Dedifferentiated amniotic fluid mesenchymal stem cell (primary cell): ENCODE measurements at regions not wholly inside any gene's neighbourhood (a gene's known extent, or its start where the extent isn't known, plus 50 kb on each side); places are given as distances from the start of the nearest gene placed in this dataset.

ENCODE experiments used
- DNase-seq: peaks from one replicate; pipeline ENCODE4 v3.0.0-alpha.2; 2016; ENCODE audit errors: extremely low spot score

- DNase-seq = no peak
Measured at GRCh38 chr10:62453274-62453673, 79.1 kb downstream of the ZNF365 start.

- peak; percentile 61 for DNase-seq
Measured at GRCh38 chr10:62454687-62455397, 80.7 kb downstream of the ZNF365 start.

- no peak for DNase-seq
Measured at GRCh38 chr10:62456611-62457101, 82.5 kb downstream of the ZNF365 start.

- DNase-seq = no peak
Measured at GRCh38 chr10:62457196-62457595, 83.0 kb downstream of the ZNF365 start.

GRCh38 chr10:62457598-62457997 is 83.4 kb downstream of the ZNF365 start:
- no peak for DNase-seq

GRCh38 chr10:62459072-62459471 is 84.9 kb downstream of the ZNF365 start:
- DNase-seq = peak; percentile 63

- no peak for DNase-seq
Measured at GRCh38 chr10:62459500-62459899, 85.3 kb downstream of the ZNF365 start.

- DNase-seq = no peak
Measured at GRCh38 chr10:62460393-62460792, 86.2 kb downstream of the ZNF365 start.

- no peak for DNase-seq
Measured at GRCh38 chr10:62461120-62461519, 87.0 kb downstream of the ZNF365 start.

- no peak for DNase-seq
Measured at GRCh38 chr10:62462461-62462860, 88.3 kb downstream of the ZNF365 start.

GRCh38 chr10:62463364-62463763 is 89.2 kb downstream of the ZNF365 start:
- DNase-seq = no peak

- no peak for DNase-seq
Measured at GRCh38 chr10:62464308-62464707, 90.1 kb downstream of the ZNF365 start.

GRCh38 chr10:62466590-62466989 is 92.4 kb downstream of the ZNF365 start:
- no peak for DNase-seq

GRCh38 chr10:62467527-62467926 is 93.4 kb downstream of the ZNF365 start:
- peak; percentile 45 for DNase-seq

GRCh38 chr10:62471711-62472110 is 97.5 kb downstream of the ZNF365 start:
- DNase-seq = peak; percentile 77

- no peak for DNase-seq
Measured at GRCh38 chr10:62473241-62473640, 99.1 kb downstream of the ZNF365 start.

- DNase-seq = peak; percentile 22
Measured at GRCh38 chr10:62475551-62475950, 101.4 kb downstream of the ZNF365 start.

- no peak for DNase-seq
Measured at GRCh38 chr10:62479523-62479922, 105.4 kb downstream of the ZNF365 start.

- DNase-seq = no peak
Measured at GRCh38 chr10:62480196-62480595, 106.0 kb downstream of the ZNF365 start.

- DNase-seq = no peak
Measured at GRCh38 chr10:62482581-62482980, 108.4 kb downstream of the ZNF365 start.

- DNase-seq = no peak
Measured at GRCh38 chr10:62491597-62491996, 117.4 kb downstream of the ZNF365 start.

- no peak for DNase-seq
Measured at GRCh38 chr10:62492012-62492869, 118.1 kb downstream of the ZNF365 start.

GRCh38 chr10:62492870-62493180 is 118.7 kb downstream of the ZNF365 start:
- no peak for DNase-seq
